DOHH2 (cell line): ENCODE measurements at regions not wholly inside any gene's neighbourhood (a gene's known extent, or its start where the extent isn't known, plus 50 kb on each side); places are given as distances from the start of the nearest gene placed in this dataset.

Experiments used
- H3F3A ChIP-seq: fragments of 200-600 bp; sonication (generic), shearing (Covaris generic); 2 replicates; pipeline ENCODE4 v1.6.0; 2016; ENCODE audit warnings: antibody characterized with exemption, mild to moderate bottlenecking; ENCODE audit not compliant: control insufficient read depth, insufficient read depth
- H3K27ac ChIP-seq: fragments of 200-600 bp; sonication (generic); 2 replicates; pipeline ENCODE4 v1.5.1; 2014; ENCODE audit warnings: low read depth, mild to moderate bottlenecking, low read length, moderate library complexity
- H3K27me3 ChIP-seq: fragments of 200-600 bp; sonication (generic); 2 replicates; pipeline ENCODE4 v1.6.1; 2014; ENCODE audit warnings: mild to moderate bottlenecking, low read length, mixed read lengths; ENCODE audit not compliant: control insufficient read depth
- H3K36me3 ChIP-seq: fragments of 200-600 bp; sonication (generic); 2 replicates; pipeline ENCODE4 v1.6.1; 2014; ENCODE audit warnings: mild to moderate bottlenecking, low read length, moderate library complexity, mixed read lengths; ENCODE audit not compliant: control insufficient read depth
- H3K4me1 ChIP-seq: fragments of 200-600 bp; sonication (generic); 2 replicates; pipeline ENCODE4 v1.6.1; 2014; ENCODE audit warnings: mild to moderate bottlenecking, low read length, mixed read lengths; ENCODE audit not compliant: control insufficient read depth
- H3K4me2 ChIP-seq: fragments of 200-600 bp; sonication (generic); 2 replicates; pipeline ENCODE4 v1.6.0; 2014; ENCODE audit warnings: mild to moderate bottlenecking, low read length, moderate library complexity
- H3K4me3 ChIP-seq: fragments of 200-600 bp; sonication (generic); 2 replicates; pipeline ENCODE4 v1.5.1; 2014; ENCODE audit warnings: mild to moderate bottlenecking, low read length, mixed read lengths
- H3K79me2 ChIP-seq: fragments of 200-600 bp; sonication (generic); 2 replicates; pipeline ENCODE4 v1.6.1; 2014; ENCODE audit warnings: mild to moderate bottlenecking, low read length, mixed read lengths; ENCODE audit not compliant: control insufficient read depth
- H3K9me2 ChIP-seq: fragments of 200-600 bp; sonication (generic); replicated peaks from 2 replicates; pipeline ENCODE4 v1.6.1; 2014; ENCODE audit warnings: mild to moderate bottlenecking, low read length, mixed read lengths; ENCODE audit not compliant: control insufficient read depth
- H3K9me3 ChIP-seq: fragments of 200-600 bp; sonication (generic); 2 replicates; pipeline ENCODE4 v1.6.1; 2014; ENCODE audit warnings: antibody characterized with exemption, low read length, mixed read lengths; ENCODE audit not compliant: control insufficient read depth, insufficient read depth
- H4K20me1 ChIP-seq: fragments of 200-600 bp; sonication (generic); 2 replicates; pipeline ENCODE4 v1.6.0; 2014; ENCODE audit warnings: low read depth, mild to moderate bottlenecking, antibody characterized with exemption, low read length, moderate library complexity; ENCODE audit not compliant: control insufficient read depth, insufficient read depth
- CTCF ChIP-seq: fragments of 200-600 bp; sonication (generic); IDR thresholded peaks from one replicate; pipeline ENCODE4 v1.5.1; 2014; ENCODE audit warnings: antibody characterized with exemption, mild to moderate bottlenecking, low read depth, low read length; ENCODE audit not compliant: poor library complexity, severe bottlenecking
- EZH2phosphoT487 ChIP-seq: fragments of 200-600 bp; sonication (generic); IDR thresholded peaks from 2 replicates; pipeline ENCODE4 v1.6.1; 2017; ENCODE audit warnings: borderline replicate concordance, mild to moderate bottlenecking, antibody characterized with exemption, low read length, moderate library complexity, mixed read lengths

GRCh38 chr6:168815229-168815628 lies 374.2 kb downstream of the SMOC2 start:
- no peaks in the 10 kb centered on the region for H3K27me3 ChIP-seq
- H3K9me3 ChIP-seq, result peaks cover 5% of the 10 kb centered on the region; the same call in 1 of the 2 replicates
- no peaks in the 10 kb centered on the region for H3K36me3 ChIP-seq
- no peaks in the 10 kb centered on the region for H4K20me1 ChIP-seq
- H3K4me2 ChIP-seq, result no peak overlapping the region
- no peaks in the 10 kb centered on the region for H3K9me2 ChIP-seq
- H3K27ac ChIP-seq, result no peak overlapping the region
- H3K79me2 ChIP-seq, result no peaks in the 10 kb centered on the region
- no peaks in the 10 kb centered on the region for H3F3A ChIP-seq
- TF ChIP-seq CTCF (peak; percentile 40), EZH2phosphoT487 (no peak)
- H3K4me1 ChIP-seq, result no peaks in the 10 kb centered on the region
- no peak overlapping the region for H3K4me3 ChIP-seq

- Histone ChIP-seq H3K27ac (no peak overlapping the region), H3K36me3 (no peaks in the 10 kb centered on the region), H3F3A (no peaks in the 10 kb centered on the region), H3K4me1 (no peaks in the 10 kb centered on the region), H3K9me2 (no peaks in the 10 kb centered on the region), H3K27me3 (no peaks in the 10 kb centered on the region), H3K9me3 (no peaks in the 10 kb centered on the region), H4K20me1 (no peaks in the 10 kb centered on the region), H3K79me2 (no peaks in the 10 kb centered on the region), H3K4me2 (no peak overlapping the region), H3K4me3 (no peak overlapping the region)
- TF ChIP-seq EZH2phosphoT487 (no peak), CTCF (no peak)
Measured at GRCh38 chr6:168808232-168808631, 367.2 kb downstream of the SMOC2 start.

- H3K27ac ChIP-seq, result no peak overlapping the region
- no peak overlapping the region for H3K4me2 ChIP-seq
- H3K9me2 ChIP-seq, result no peaks in the 10 kb centered on the region
- no peaks in the 10 kb centered on the region for H4K20me1 ChIP-seq
- no peaks in the 10 kb centered on the region for H3F3A ChIP-seq
- TF ChIP-seq EZH2phosphoT487 (no peak), CTCF (no peak)
- H3K9me3 ChIP-seq, result no peaks in the 10 kb centered on the region
- H3K79me2 ChIP-seq, result no peaks in the 10 kb centered on the region
- H3K36me3 ChIP-seq, result no peaks in the 10 kb centered on the region
- no peak overlapping the region for H3K4me3 ChIP-seq
- H3K27me3 ChIP-seq, result no peaks in the 10 kb centered on the region
- H3K4me1 ChIP-seq, result no peaks in the 10 kb centered on the region
Measured at GRCh38 chr6:168804331-168804730, 363.3 kb downstream of the SMOC2 start.

- Histone ChIP-seq H3K9me3 (no peaks in the 10 kb centered on the region), H3K27ac (no peak overlapping the region)
Measured at GRCh38 chr6:168803874-168804273, 362.9 kb downstream of the SMOC2 start.

More at GRCh38 chr6:168803874-168804273, 362.9 kb downstream of the SMOC2 start:
- Histone ChIP-seq H3F3A (no peaks in the 10 kb centered on the region), H3K36me3 (no peaks in the 10 kb centered on the region), H3K27me3 (no peaks in the 10 kb centered on the region), H3K4me3 (no peak overlapping the region), H3K4me1 (no peaks in the 10 kb centered on the region), H3K79me2 (no peaks in the 10 kb centered on the region), H3K9me2 (no peaks in the 10 kb centered on the region), H3K4me2 (no peak overlapping the region), H4K20me1 (no peaks in the 10 kb centered on the region)
- TF ChIP-seq EZH2phosphoT487 (no peak), CTCF (no peak)
